ENCODE measurements at regions not wholly inside any gene's neighbourhood (a gene's known extent, or its start where the extent isn't known, plus 50 kb on each side); places are given as distances from the start of the nearest gene placed in this dataset.

GRCh38 chr4:144495944-144496343 is 150.0 kb upstream of the HHIP start:
- Histone ChIP-seq H3K27me3 (replicated peaks; ENCODE audit: control insufficient read depth, insufficient read depth, low read length) (no peaks in the 10 kb centered on the region), H3K36me3 (ENCODE audit: control insufficient read depth, insufficient read depth, low read length) (no peaks in the 10 kb centered on the region), H3K4me3 (replicated peaks; ENCODE audit: low read depth, low read length) (no peak overlapping the region)
- no peak for TF ChIP-seq CTCF (IDR thresholded peaks at IDR 0.05; ENCODE audit: insufficient read depth, low read length, poor library complexity, severe bottlenecking)
- DNase-seq (ENCODE audit: extremely low read depth, insufficient read length): no peak

GRCh38 chr4:144499777-144500176 is 146.2 kb upstream of the HHIP start:
- Histone ChIP-seq H3K4me3 (replicated peaks; ENCODE audit: low read depth, low read length) (no peak overlapping the region), H3K27me3 (replicated peaks; ENCODE audit: control insufficient read depth, insufficient read depth, low read length) (no peaks in the 10 kb centered on the region), H3K36me3 (ENCODE audit: control insufficient read depth, insufficient read depth, low read length) (no peaks in the 10 kb centered on the region)
- DNase-seq (ENCODE audit: extremely low read depth, insufficient read length): no peak
- TF ChIP-seq CTCF (IDR thresholded peaks at IDR 0.05; ENCODE audit: insufficient read depth, low read length, poor library complexity, severe bottlenecking): no peak

GRCh38 chr4:144501231-144501780 is 144.7 kb upstream of the HHIP start:
- TF ChIP-seq CTCF (IDR thresholded peaks at IDR 0.05; ENCODE audit: insufficient read depth, low read length, poor library complexity, severe bottlenecking): no peak

GRCh38 chr4:144504883-144505282 is 141.1 kb upstream of the HHIP start:
- DNase-seq (ENCODE audit: extremely low read depth, insufficient read length): no peak
- no peaks in the 10 kb centered on the region for H3K36me3 ChIP-seq (ENCODE audit: control insufficient read depth, insufficient read depth, low read length)

More at GRCh38 chr4:144501231-144501780, 144.7 kb upstream of the HHIP start:
- no peak for DNase-seq (ENCODE audit: extremely low read depth, insufficient read length)
- no peak overlapping the region for H3K4me3 ChIP-seq (replicated peaks; ENCODE audit: low read depth, low read length)
- H3K36me3 ChIP-seq (ENCODE audit: control insufficient read depth, insufficient read depth, low read length): no peaks in the 10 kb centered on the region
- no peaks in the 10 kb centered on the region for H3K27me3 ChIP-seq (replicated peaks; ENCODE audit: control insufficient read depth, insufficient read depth, low read length)

GRCh38 chr4:144507311-144508101 is 138.4 kb upstream of the HHIP start:
- Histone ChIP-seq H3K4me3 (replicated peaks; ENCODE audit: low read depth, low read length) (no peak overlapping the region), H3K27me3 (replicated peaks; ENCODE audit: control insufficient read depth, insufficient read depth, low read length) (no peaks in the 10 kb centered on the region), H3K36me3 (ENCODE audit: control insufficient read depth, insufficient read depth, low read length) (no peaks in the 10 kb centered on the region)
- no peak for DNase-seq (ENCODE audit: extremely low read depth, insufficient read length)
- TF ChIP-seq CTCF (IDR thresholded peaks at IDR 0.05; ENCODE audit: insufficient read depth, low read length, poor library complexity, severe bottlenecking): no peak

More at GRCh38 chr4:144504883-144505282, 141.1 kb upstream of the HHIP start:
- no peak for TF ChIP-seq CTCF (IDR thresholded peaks at IDR 0.05; ENCODE audit: insufficient read depth, low read length, poor library complexity, severe bottlenecking)
- Histone ChIP-seq H3K4me3 (replicated peaks; ENCODE audit: low read depth, low read length) (no peak overlapping the region), H3K27me3 (replicated peaks; ENCODE audit: control insufficient read depth, insufficient read depth, low read length) (no peaks in the 10 kb centered on the region)

Measured in GM06990 (cell line).